Ishikawa (cell line): ENCODE measurements at regions not wholly inside any gene's neighbourhood (a gene's known extent, or its start where the extent isn't known, plus 50 kb on each side); places are given as distances from the start of the nearest gene placed in this dataset.

Experiments used
- CEBPB ChIP-seq: IDR thresholded peaks from 2 replicates; pipeline ENCODE4 v1.6.1; 2012
- CREB1 ChIP-seq: IDR thresholded peaks from 2 replicates; pipeline ENCODE4 v1.6.1; 2012; ENCODE audit warnings: low read depth
- EGR1 ChIP-seq: IDR thresholded peaks from 2 replicates; pipeline ENCODE4 v1.6.1; 2012
- EP300 ChIP-seq: IDR thresholded peaks from 2 replicates; pipeline ENCODE4 v1.6.1; 2012; ENCODE audit warnings: borderline replicate concordance
- FOXM1 ChIP-seq: IDR thresholded peaks from 2 replicates; pipeline ENCODE4 v1.6.1; 2012; ENCODE audit warnings: low read depth, borderline replicate concordance
- MAX ChIP-seq: IDR thresholded peaks from 2 replicates; pipeline ENCODE4 v1.6.1; 2012
- NFIC ChIP-seq: IDR thresholded peaks from 2 replicates; pipeline ENCODE4 v1.6.1; 2012
- RAD21 ChIP-seq: IDR thresholded peaks from 2 replicates; pipeline ENCODE4 v1.6.1; 2012; ENCODE audit warnings: low read depth
- REST ChIP-seq: IDR thresholded peaks from 2 replicates; pipeline ENCODE4 v1.6.1; 2012; ENCODE audit warnings: low read depth, mild to moderate bottlenecking
- TAF1 ChIP-seq: IDR thresholded peaks from 2 replicates; pipeline ENCODE4 v1.6.1; 2012; ENCODE audit warnings: low read depth, mild to moderate bottlenecking
- TCF12 ChIP-seq: IDR thresholded peaks from 2 replicates; pipeline ENCODE4 v1.6.1; 2012; ENCODE audit warnings: low read depth
- TEAD4 ChIP-seq: IDR thresholded peaks from 2 replicates; pipeline ENCODE4 v1.6.1; 2012
- YY1 ChIP-seq: IDR thresholded peaks from 2 replicates; pipeline ENCODE4 v1.6.1; 2012; ENCODE audit warnings: low read depth
- ZBTB7A ChIP-seq: IDR thresholded peaks from 2 replicates; pipeline ENCODE4 v1.6.1; 2012; ENCODE audit warnings: low read depth

- TF ChIP-seq CEBPB (no peak), ZBTB7A (no peak), RAD21 (no peak), EGR1 (no peak), EP300 (no peak), TAF1 (no peak), NFIC (no peak), REST (no peak), TCF12 (no peak), YY1 (no peak), MAX (no peak), TEAD4 (no peak), CREB1 (no peak), FOXM1 (no peak)
Observed at GRCh38 chr5:165003283-165003682, 1497.9 kb downstream of the MAT2B start.
